NT2/D1 (cell line): ENCODE measurements at regions not wholly inside any gene's neighbourhood (a gene's known extent, or its start where the extent isn't known, plus 50 kb on each side); places are given as distances from the start of the nearest gene placed in this dataset.

Experiments used
- SUZ12 ChIP-seq: IDR thresholded peaks from 2 replicates; pipeline ENCODE4 v1.6.1; 2011; ENCODE audit not compliant: insufficient read length, insufficient read depth; ENCODE audit errors: extremely low read depth
- YY1 ChIP-seq: IDR thresholded peaks from 2 replicates; pipeline ENCODE4 v1.6.1; 2011; ENCODE audit not compliant: insufficient read length, insufficient read depth
- ZNF274 ChIP-seq: IDR thresholded peaks from 2 replicates; pipeline ENCODE4 v1.6.1; 2011; ENCODE audit warnings: mild to moderate bottlenecking, low read depth, low read length

GRCh38 chr3:147963711-147964110, 554.5 kb downstream of the ZIC1 start:
- TF ChIP-seq ZNF274: no peak
- TF ChIP-seq YY1: no peak
- TF ChIP-seq SUZ12: no peak
